COLO668 (cell line): ENCODE measurements at regions not wholly inside any gene's neighbourhood (a gene's known extent, or its start where the extent isn't known, plus 50 kb on each side); places are given as distances from the start of the nearest gene placed in this dataset.

Experiments
- DNase-seq: peaks from one replicate; lab custom pipeline; 2025; ENCODE audit not compliant: unreplicated experiment; lab: John Stamatoyannopoulos, UW

- DNase-seq: no peak
Measured at GRCh38 chr11:116481126-116481675, 291.6 kb downstream of the BUD13 start.

GRCh38 chr11:116478669-116479668 is 293.8 kb downstream of the BUD13 start:
- DNase-seq: no peak

GRCh38 chr11:116478205-116478604 is 294.6 kb downstream of the BUD13 start:
- DNase-seq: no peak

GRCh38 chr11:116473790-116474346 is 298.9 kb downstream of the BUD13 start:
- DNase-seq: no peak

- no peak for DNase-seq
Measured at GRCh38 chr11:116473206-116473769, 299.5 kb downstream of the BUD13 start.

- DNase-seq: no peak
Measured at GRCh38 chr11:116472651-116473050, 300.1 kb downstream of the BUD13 start.

GRCh38 chr11:116471608-116472256 is 301.1 kb downstream of the BUD13 start:
- DNase-seq: no peak

- DNase-seq: no peak
Measured at GRCh38 chr11:116468699-116469098, 304.1 kb downstream of the BUD13 start.

GRCh38 chr11:116467823-116468222 is 305.0 kb downstream of the BUD13 start:
- DNase-seq: no peak

- DNase-seq: no peak
Measured at GRCh38 chr11:116466801-116467200, 306.0 kb downstream of the BUD13 start.

GRCh38 chr11:116466191-116466590 is 306.6 kb downstream of the BUD13 start:
- DNase-seq: no peak

- DNase-seq: no peak
Measured at GRCh38 chr11:116465056-116465455, 307.7 kb downstream of the BUD13 start.

- DNase-seq: no peak
Measured at GRCh38 chr11:116461789-116462188, 311.0 kb downstream of the BUD13 start.

- no peak for DNase-seq
Measured at GRCh38 chr11:116460156-116460920, 312.4 kb downstream of the BUD13 start.

- no peak for DNase-seq
Measured at GRCh38 chr11:116459185-116460045, 313.4 kb downstream of the BUD13 start.

- no peak for DNase-seq
Measured at GRCh38 chr11:116458546-116458945, 314.2 kb downstream of the BUD13 start.

GRCh38 chr11:116457336-116458007 is 315.3 kb downstream of the BUD13 start:
- DNase-seq: no peak

GRCh38 chr11:116454951-116455350 is 317.8 kb downstream of the BUD13 start:
- no peak for DNase-seq
